Aorta (tissue), 5 donors: ENCODE measurements at regions not wholly inside any gene's neighbourhood (a gene's known extent, or its start where the extent isn't known, plus 50 kb on each side); places are given as distances from the start of the nearest gene placed in this dataset.
A peak's percentile ranks its signal among the peaks of the same experiment; 100 is the strongest.

ENCODE experiments used
- ATAC-seq: fragments of 200-7000 bp; cut with Tn5 transposase; one replicate; pipeline ENCODE4 v1.9.1; 2022; ENCODE audit warnings: moderate library complexity; ENCODE audit not compliant: low FRiP score
- DNase-seq, 2 donors: peaks; one replicate each; pipeline ENCODE4 v3.0.0-alpha.2; 2020
- H3K27ac ChIP-seq, 2 donors: one replicate each; pipeline ENCODE4 v1.5.1; 2013; ENCODE audit warnings: low read length in 2 of 2, mild to moderate bottlenecking in 2 of 2, moderate library complexity in 2 of 2, control low read depth in 1 of 2, inconsistent platforms in 1 of 2, low read depth in 1 of 2
- H3K27me3 ChIP-seq, 2 donors: one replicate each; pipeline ENCODE4 v1.6.1; 2013; ENCODE audit warnings: control low read depth in 1 of 2, low read length in 1 of 2, mild to moderate bottlenecking in 1 of 2, moderate library complexity in 1 of 2; ENCODE audit not compliant: insufficient read depth in 2 of 2, control insufficient read depth in 1 of 2
- H3K36me3 ChIP-seq, 2 donors: one replicate each; pipeline ENCODE4 v1.6.1; 2013; ENCODE audit warnings: control low read depth in 1 of 2, low read length in 1 of 2, mild to moderate bottlenecking in 1 of 2; ENCODE audit not compliant: insufficient read depth in 2 of 2, control insufficient read depth in 1 of 2
- H3K4me1 ChIP-seq, 2 donors: one replicate each; pipeline ENCODE4 v1.6.1; 2013; ENCODE audit warnings: low read length in 2 of 2, control low read depth in 1 of 2, mild to moderate bottlenecking in 1 of 2, moderate library complexity in 1 of 2; ENCODE audit not compliant: insufficient read depth in 2 of 2, control insufficient read depth in 1 of 2
- H3K4me3 ChIP-seq, 2 donors: one replicate each; pipeline ENCODE4 v1.5.1; 2013; ENCODE audit warnings: low read length in 2 of 2, control low read depth in 1 of 2, mild to moderate bottlenecking in 1 of 2
- H3K9me3 ChIP-seq: one replicate; pipeline ENCODE4 v1.6.1; 2013; ENCODE audit warnings: mild to moderate bottlenecking, low read length; ENCODE audit not compliant: control insufficient read depth
- WGBS, 2 donors: extraction: QIAGEN DNeasy Blood & Tissue Kit; methylation state at CpG; one replicate each; pipeline ENCODE4 v1.1.7; 2013; 5-methylcytosine and 5-hydroxymethylcytosine counted together
- intact Hi-C, 2 donors: fragments of 100-400 bp; cut with DNase I; formaldehyde crosslinking; loops; one replicate each; pipeline versions ENCODE4 v1.14.2 to v1.15.0; 2022
- donor health status: healthy with polysubstance abuse.
- donor health status: Bipolar disorder and iron deficiency.
- donor health status: DM: no; HTN: no; CAD: no.
- donor health status: DM: no; HTN: no; CAD: no.
- donor health status: DM: yes; HTN: yes; CAD: no.

DNA sequence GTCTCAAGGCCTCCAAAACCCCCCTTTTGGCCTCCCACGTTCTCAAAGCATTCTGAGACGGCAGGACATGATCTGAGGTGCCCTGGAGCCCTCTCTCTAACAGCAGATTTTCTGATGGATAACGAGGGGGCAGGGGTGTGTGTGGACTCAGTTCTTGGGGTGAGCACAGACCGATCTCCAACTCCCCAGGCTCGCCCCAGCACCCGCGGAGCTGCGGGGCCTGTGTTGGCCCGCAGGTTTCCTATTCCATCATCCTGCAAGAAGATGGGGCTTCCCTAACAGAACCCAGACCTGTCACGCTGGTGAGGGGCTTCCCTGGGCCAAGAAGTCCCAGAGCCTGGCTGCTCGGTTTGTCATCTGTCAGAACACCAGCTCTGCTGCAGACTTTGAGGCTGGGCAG is 196.1 kb downstream of the ANAPC1 start:
- intact Hi-C loops, result no loop called here
- H3K36me3 ChIP-seq, result no peaks in the 10 kb centered on the region
- DNase-seq (no peak), ATAC-seq (no peak)
- H3K4me3 ChIP-seq, result no peak overlapping the region
- no peaks in the 10 kb centered on the region for H3K4me1 ChIP-seq
- no peaks in the 10 kb centered on the region for H3K9me3 ChIP-seq
- H3K27ac ChIP-seq, result no peak overlapping the region
- WGBS, 2 donors, result 82 to 85% methylated on average over 11 of the region's 11 CpGs
- H3K27me3 ChIP-seq, result no peaks in the 10 kb centered on the region

DNA sequence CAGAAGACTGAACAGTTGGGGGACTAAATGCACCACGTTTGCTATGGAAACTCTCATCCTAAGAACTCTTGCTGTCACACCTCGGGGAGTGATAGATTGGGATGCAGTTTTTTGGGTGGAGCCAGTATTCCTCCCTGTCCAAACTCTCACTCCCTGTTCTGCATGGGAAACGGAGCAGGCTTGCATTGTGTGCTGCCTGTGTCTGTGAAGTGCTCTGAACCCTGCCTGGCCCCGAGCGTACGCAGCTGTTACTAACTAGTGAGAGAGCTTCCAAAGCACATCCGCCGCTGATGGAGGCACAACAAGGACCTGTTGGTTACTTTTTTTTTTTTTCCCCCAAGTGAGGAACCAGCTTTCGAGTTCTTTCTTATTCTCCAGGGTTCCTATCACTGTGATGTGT is 195.5 kb downstream of the ANAPC1 start:
- ATAC-seq, result no peak
- H3K27ac ChIP-seq, result no peak overlapping the region
- WGBS, 2 donors, result 95 to 96% methylated on average over 9 of the region's 9 CpGs
- H3K27me3 ChIP-seq, result no peaks in the 10 kb centered on the region
- DNase-seq, result no peak
- intact Hi-C loops, result no loop called here
- H3K36me3 ChIP-seq, result no peaks in the 10 kb centered on the region
- no peaks in the 10 kb centered on the region for H3K4me1 ChIP-seq
- no peaks in the 10 kb centered on the region for H3K9me3 ChIP-seq
- no peak overlapping the region for H3K4me3 ChIP-seq

DNA sequence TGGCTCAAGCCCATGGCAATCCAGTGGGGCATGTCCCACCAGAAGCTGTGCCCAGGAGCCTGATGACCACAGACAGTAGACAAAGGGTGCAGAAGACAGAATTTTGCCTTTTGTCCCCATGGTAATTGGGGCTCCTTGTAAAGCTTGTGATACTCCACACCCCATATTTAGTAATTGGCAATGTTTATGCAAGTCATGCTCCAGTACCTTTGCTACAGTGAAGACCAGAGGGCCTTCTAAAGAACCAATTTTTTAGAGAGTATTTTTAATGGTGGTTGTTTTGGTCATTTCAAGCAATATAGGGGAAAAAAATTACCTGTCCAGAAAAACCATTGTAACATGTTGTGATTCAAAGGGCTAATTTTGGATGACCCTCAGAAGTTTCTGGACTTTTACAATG is 194.8 kb downstream of the ANAPC1 start:
- Histone ChIP-seq H3K9me3 (no peaks in the 10 kb centered on the region), H3K4me1 (no peaks in the 10 kb centered on the region), H3K27me3 (no peaks in the 10 kb centered on the region), H3K36me3 (no peaks in the 10 kb centered on the region), H3K27ac (no peak overlapping the region), H3K4me3 (no peak overlapping the region)
- DNase-seq, result no peak
- no peak for ATAC-seq
- intact Hi-C loops, result no loop called here

- no peaks in the 10 kb centered on the region for H3K36me3 ChIP-seq
- no peak overlapping the region for H3K27ac ChIP-seq
- no peak for ATAC-seq
- no peaks in the 10 kb centered on the region for H3K4me1 ChIP-seq
- DNase-seq, result no peak
- intact Hi-C loops, result no loop called here
- H3K27me3 ChIP-seq, result no peaks in the 10 kb centered on the region
- WGBS, 2 donors, result 14 to 16% methylated on average over 5 of the region's 5 CpGs
- no peaks in the 10 kb centered on the region for H3K9me3 ChIP-seq
- H3K4me3 ChIP-seq, result no peak overlapping the region
Measured at GRCh38 chr2:111689941-111690340, 194.1 kb downstream of the ANAPC1 start.

- ATAC-seq, result no peak
- no peaks in the 10 kb centered on the region for H3K27me3 ChIP-seq
- H3K36me3 ChIP-seq, result no peaks in the 10 kb centered on the region
- intact Hi-C loops, result no loop called here
- no peaks in the 10 kb centered on the region for H3K9me3 ChIP-seq
- WGBS, 2 donors, result 80 to 82% methylated on average over 5 of the region's 5 CpGs
- DNase-seq, result no peak
- H3K27ac ChIP-seq, result no peak overlapping the region
- H3K4me1 ChIP-seq, result no peaks in the 10 kb centered on the region
- H3K4me3 ChIP-seq, result no peak overlapping the region
Measured at GRCh38 chr2:111691164-111691875, 192.7 kb downstream of the ANAPC1 start.

GRCh38 chr2:111692311-111692710 is 191.7 kb downstream of the ANAPC1 start:
- WGBS, 2 donors, result 97 to 98% methylated on average over 2 of the region's 2 CpGs
- no peaks in the 10 kb centered on the region for H3K36me3 ChIP-seq
- ATAC-seq (no peak), DNase-seq (no peak)
- no peak overlapping the region for H3K4me3 ChIP-seq
- H3K9me3 ChIP-seq, result no peaks in the 10 kb centered on the region
- H3K27me3 ChIP-seq, result no peaks in the 10 kb centered on the region
- intact Hi-C loops, result no loop called here
- no peaks in the 10 kb centered on the region for H3K4me1 ChIP-seq
- H3K27ac ChIP-seq, result no peak overlapping the region

- ATAC-seq, result peak; percentile 34
Measured at GRCh38 chr2:111694700-111695101, 189.3 kb downstream of the ANAPC1 start.

DNA sequence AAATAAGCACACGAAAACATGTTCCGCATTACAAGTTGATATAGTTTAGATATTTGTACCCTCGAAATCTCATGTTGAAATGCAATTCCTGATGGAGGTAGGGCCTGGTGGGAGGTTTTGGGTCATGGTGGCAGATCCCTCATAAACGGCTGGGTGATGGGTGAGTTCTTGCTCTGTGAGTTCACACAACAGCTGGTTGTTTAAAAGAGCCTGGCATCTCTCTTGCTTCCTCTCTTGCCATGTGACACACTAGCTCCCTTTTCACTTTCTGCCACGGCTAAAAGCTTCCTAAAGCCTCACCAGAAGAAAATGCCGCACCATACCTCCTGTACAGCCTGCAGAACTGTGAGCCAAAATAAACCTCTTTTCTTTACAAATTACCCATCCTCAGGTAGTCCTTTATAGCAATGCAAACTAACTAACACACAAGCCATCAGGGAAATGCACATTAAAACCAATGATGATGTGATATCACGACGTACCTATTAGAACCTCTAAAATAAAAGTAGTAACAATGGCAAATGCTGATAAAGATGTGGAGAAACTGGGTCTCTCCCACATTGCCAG is 188.5 kb downstream of the ANAPC1 start:
- no peak overlapping the region for H3K4me3 ChIP-seq
- DNase-seq (no peak), ATAC-seq (no peak)
- WGBS, 2 donors, result 78 to 84% methylated on average over 8 of the region's 8 CpGs
- H3K36me3 ChIP-seq, result no peaks in the 10 kb centered on the region
- no peaks in the 10 kb centered on the region for H3K27me3 ChIP-seq
- peaks cover 0 to 2% of the 10 kb centered on the region in 2 donors for H3K4me1 ChIP-seq
- no peaks in the 10 kb centered on the region for H3K9me3 ChIP-seq
- intact Hi-C loops, result no loop called here
- no peak overlapping the region for H3K27ac ChIP-seq

More at GRCh38 chr2:111694700-111695101, 189.3 kb downstream of the ANAPC1 start:
- no peaks in the 10 kb centered on the region for H3K9me3 ChIP-seq
- no peaks in the 10 kb centered on the region for H3K36me3 ChIP-seq
- peak in 1 of 2 donors; percentile 87 for DNase-seq
- no peaks in the 10 kb centered on the region for H3K27me3 ChIP-seq
- 0 to 2% methylated on average over 3 of the region's 3 CpGs for WGBS, 2 donors
- intact Hi-C loops, result no loop called here
- H3K4me1 ChIP-seq, result peaks cover 0 to 2% of the 10 kb centered on the region in 2 donors
- H3K27ac ChIP-seq, result no peak overlapping the region
- no peak overlapping the region for H3K4me3 ChIP-seq

DNA sequence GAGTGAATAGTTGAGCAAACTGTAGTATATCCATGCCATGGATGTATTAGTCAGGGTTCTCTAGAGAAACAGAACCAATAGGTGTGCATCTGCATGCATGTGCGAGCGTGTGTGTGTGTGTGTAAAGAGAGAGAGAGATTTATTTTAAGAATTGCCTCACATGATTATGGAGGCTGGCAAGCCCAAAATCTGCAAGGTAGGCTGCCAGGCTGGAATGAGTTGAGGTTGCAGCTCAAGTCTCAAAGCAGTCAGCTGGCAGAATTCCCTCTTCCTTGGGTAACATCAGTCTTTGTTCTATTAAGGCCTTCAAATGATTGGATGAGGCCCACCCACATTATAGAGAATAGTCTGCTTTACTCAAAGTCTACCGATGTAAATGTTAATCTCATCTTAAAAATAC is 187.8 kb downstream of the ANAPC1 start:
- Histone ChIP-seq H3K4me3 (no peak overlapping the region), H3K27me3 (no peaks in the 10 kb centered on the region), H3K27ac (no peak overlapping the region), H3K9me3 (no peaks in the 10 kb centered on the region), H3K4me1 (peaks cover 0 to 2% of the 10 kb centered on the region in 2 donors), H3K36me3 (no peaks in the 10 kb centered on the region)
- WGBS, 2 donors, result 76 to 81% methylated on average over 3 of the region's 3 CpGs
- DNase-seq (no peak), ATAC-seq (no peak)
- intact Hi-C loops, result no loop called here
